GM19193 (cell line): ENCODE measurements at regions not wholly inside any gene's neighbourhood (a gene's known extent, or its start where the extent isn't known, plus 50 kb on each side); places are given as distances from the start of the nearest gene placed in this dataset.

Experiments
- POLR2A ChIP-seq: IDR thresholded peaks from 4 replicates; pipeline ENCODE4 v1.6.1; 2011; ENCODE audit not compliant: insufficient read depth, insufficient read length; ENCODE audit errors: extremely low read depth

GRCh38 chr2:56889738-56890137 is 705.9 kb downstream of the CCDC85A start:
- no peak for TF ChIP-seq POLR2A

GRCh38 chr2:56892382-56892781 is 708.6 kb downstream of the CCDC85A start:
- no peak for TF ChIP-seq POLR2A

GRCh38 chr2:56898986-56899385 is 715.2 kb downstream of the CCDC85A start:
- no peak for TF ChIP-seq POLR2A

DNA sequence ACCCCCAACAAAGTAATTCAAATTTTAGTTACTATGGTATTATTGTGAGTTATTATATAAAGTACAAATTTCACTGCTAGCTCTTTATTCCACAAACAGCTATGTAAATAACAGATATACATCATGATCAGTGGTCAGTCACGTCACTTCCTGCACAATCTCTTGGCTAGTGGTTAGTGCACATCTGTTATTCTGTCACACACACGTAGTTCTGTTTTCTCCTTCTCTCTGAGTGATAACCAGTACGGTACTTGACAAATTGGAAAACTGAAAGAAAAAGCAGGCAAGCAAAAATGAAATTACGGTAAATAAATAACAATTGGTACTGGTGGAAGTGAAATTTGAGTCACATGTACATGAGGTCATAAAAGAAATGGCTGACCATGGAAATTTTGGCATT is 728.7 kb downstream of the CCDC85A start:
- no peak for TF ChIP-seq POLR2A

- no peak for TF ChIP-seq POLR2A
Observed at GRCh38 chr2:56918790-56919189, 735.0 kb downstream of the CCDC85A start.

DNA sequence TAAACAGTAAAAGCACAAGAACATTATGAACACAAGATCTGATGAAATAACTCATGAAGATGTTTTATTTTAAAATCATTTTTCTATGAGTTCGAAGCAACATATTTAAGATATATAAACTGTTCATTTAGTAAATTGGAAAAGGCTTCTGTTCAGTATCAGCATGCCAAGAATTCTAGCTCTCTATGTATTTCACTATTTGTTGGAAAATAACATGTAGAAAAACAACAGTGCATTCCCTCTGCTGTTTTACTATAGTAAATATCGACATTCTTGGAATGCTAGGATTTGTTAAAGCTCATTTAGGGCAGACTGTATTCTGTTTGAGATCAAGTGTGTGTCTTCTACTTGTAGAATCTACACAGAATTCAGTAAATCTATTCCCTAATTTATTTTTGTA is 750.2 kb downstream of the CCDC85A start:
- no peak for TF ChIP-seq POLR2A

DNA sequence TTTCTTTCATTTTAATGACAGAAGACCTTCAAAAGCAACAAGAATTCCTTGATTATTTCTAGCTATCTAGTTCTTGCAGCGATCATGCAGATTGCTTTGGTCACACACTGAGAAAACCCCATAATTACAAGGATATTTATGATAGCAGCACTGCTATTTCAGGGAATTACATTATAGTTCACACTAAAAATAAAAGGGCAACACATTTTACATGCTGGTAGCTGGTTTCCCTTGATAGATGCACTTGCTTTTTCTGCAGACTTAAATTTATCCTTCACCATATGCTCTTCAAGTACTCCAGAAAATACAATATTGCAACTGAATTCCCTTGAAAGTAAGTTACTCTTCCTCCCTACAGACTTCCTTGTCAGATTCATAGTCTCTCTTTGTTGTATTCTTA is 751.1 kb downstream of the CCDC85A start:
- TF ChIP-seq POLR2A = no peak

DNA sequence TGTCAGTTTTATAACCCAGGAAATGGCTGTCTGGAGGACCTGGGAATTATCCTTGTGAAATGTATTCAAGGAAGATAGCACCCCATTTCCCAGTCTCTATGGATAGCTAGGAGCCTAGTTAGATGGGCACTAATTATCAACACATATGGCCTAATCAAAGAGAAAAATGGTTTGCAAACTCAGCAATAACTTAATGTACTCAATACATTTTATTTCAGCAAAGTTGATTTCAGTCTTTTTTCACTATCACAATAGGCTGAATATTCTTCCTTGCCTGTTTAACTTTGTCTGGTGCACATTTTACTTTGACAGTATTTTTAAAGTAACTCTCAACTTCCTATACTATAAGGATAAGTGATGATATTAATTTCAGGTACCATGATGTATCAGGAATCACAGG is 756.3 kb downstream of the CCDC85A start:
- no peak for TF ChIP-seq POLR2A

DNA sequence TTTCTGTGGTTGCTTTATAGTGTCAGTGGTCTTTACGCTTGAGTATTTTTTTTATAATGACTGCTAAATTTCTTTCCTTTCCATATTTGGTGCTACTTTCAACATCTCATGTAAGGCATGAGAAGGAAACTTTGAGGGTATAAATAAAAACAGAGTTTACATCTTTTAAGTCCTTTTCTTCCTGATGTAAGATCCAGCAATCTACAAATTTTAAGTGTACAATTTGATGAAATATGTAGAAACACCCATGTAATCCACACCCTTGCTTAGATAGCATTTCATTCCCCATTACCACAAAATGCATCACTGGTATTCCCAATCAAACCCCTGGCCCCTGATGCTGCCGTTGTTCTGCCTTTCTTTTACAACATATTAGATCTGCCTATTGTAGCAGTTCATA is 769.1 kb downstream of the CCDC85A start:
- no peak for TF ChIP-seq POLR2A

GRCh38 chr2:56960581-56960980 is 776.8 kb downstream of the CCDC85A start:
- no peak for TF ChIP-seq POLR2A

DNA sequence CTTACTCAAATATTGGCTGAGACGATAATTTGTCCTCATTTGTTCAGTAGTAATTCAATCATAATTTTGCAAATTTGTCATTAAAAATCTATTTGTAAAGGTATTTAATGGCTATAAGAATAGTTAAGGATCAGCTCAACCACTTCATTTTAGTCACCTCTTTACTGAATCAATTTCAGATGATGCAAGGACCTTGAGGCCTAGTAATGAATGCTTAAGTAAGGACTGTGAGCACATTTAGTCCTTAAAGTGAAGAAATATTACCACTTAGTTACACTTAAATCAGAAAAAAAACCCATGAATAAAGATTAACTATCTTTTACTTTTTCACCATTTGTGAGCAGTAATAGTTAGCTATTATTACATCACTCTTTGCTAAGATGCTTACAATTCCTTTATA is 778.9 kb downstream of the CCDC85A start:
- TF ChIP-seq POLR2A = no peak

DNA sequence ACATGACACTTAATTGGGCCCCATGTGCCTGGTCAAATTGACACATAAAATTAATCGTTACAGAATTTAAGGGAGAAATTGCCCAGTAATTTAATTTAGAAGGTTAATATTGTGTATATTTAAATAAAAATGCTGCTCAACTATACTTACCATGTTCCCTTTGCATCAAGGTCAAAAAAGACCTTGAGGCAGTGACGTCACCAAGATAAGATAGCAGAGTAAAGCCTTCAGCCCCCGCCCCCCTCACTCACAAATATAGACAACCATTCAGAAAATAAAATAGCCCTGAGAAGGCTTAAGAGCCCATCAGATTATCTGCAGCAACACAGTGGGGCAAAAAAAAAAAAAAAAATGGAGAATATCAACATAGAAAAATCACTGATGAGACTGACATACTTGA is 785.7 kb downstream of the CCDC85A start:
- TF ChIP-seq POLR2A = no peak

- no peak for TF ChIP-seq POLR2A
Observed at GRCh38 chr2:56971383-56971974, 787.7 kb downstream of the CCDC85A start.

GRCh38 chr2:56981554-56981953 is 797.8 kb downstream of the CCDC85A start:
- TF ChIP-seq POLR2A = no peak

DNA sequence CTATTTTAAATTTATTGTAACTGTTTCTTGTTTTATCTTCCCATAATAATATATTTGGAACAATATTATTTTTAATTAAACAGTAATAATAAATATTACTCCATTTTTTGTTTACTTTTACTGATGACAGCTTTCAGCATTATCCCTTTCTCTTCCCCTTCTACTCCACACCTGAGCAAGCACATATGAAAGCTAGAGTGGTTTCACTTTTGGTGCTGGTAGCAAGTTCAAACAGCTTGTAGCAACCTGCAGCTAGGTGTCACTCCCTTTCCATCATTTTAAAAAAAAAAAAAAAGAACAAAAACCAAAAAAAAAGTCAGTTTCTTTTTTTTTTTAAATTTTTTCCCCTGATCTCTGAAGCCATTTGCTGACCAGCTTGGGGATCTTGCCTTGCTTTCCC is 801.8 kb downstream of the CCDC85A start:
- no peak for TF ChIP-seq POLR2A

- no peak for TF ChIP-seq POLR2A
Observed at GRCh38 chr2:57022496-57022895, 838.7 kb downstream of the CCDC85A start.
